Tibial artery (tissue), 4 donors: ENCODE measurements at regions not wholly inside any gene's neighbourhood (a gene's known extent, or its start where the extent isn't known, plus 50 kb on each side); places are given as distances from the start of the nearest gene placed in this dataset.
"Not testable (repeated sequence)": the region's sequence is repeated elsewhere in the genome, so short reads cannot be mapped to it uniquely, and the experiment has no call there.

ENCODE experiments used
- DNase-seq, 2 donors: peaks; one replicate each; pipeline ENCODE4 v3.0.0-alpha.2; 2019
- H3K27ac ChIP-seq, 2 donors: fragments of 200-600 bp; sonication (generic) in 1 of 2; 1 replicate in 1 of 2; 2 replicates in 1 of 2; pipeline ENCODE4 v1.5.1; 2018 to 2019; ENCODE audit warnings: mild to moderate bottlenecking in 1 of 2
- H3K27me3 ChIP-seq, 2 donors: fragments of 200-600 bp; sonication (generic) in 1 of 2; one replicate each; pipeline versions ENCODE4 v1.5.1 to v1.6.0; 2016 to 2019
- H3K36me3 ChIP-seq, 3 donors: fragments of 200-600 bp; sonication (generic) in 2 of 3; one replicate each; pipeline ENCODE4 v1.5.1; 2016 to 2019; ENCODE audit warnings: mild to moderate bottlenecking in 2 of 3
- H3K4me1 ChIP-seq, 4 donors: fragments of 200-600 bp; sonication (generic) in 2 of 4; 1 replicate in 3 of 4; 2 replicates in 1 of 4; pipeline ENCODE4 v1.5.1; 2016 to 2019
- H3K4me3 ChIP-seq, 2 donors: fragments of 200-600 bp; sonication (generic) in 1 of 2; 1 replicate in 1 of 2; 2 replicates in 1 of 2; pipeline ENCODE4 v1.5.1; 2018 to 2019; ENCODE audit warnings: mild to moderate bottlenecking in 2 of 2
- H3K9me3 ChIP-seq, 3 donors: fragments of 200-600 bp; sonication (generic) in 1 of 3; one replicate each; pipeline ENCODE4 v1.5.1; 2016 to 2019
- CTCF ChIP-seq, 2 experiments: fragments of 200-600 bp in 1 of 2; fragments of 450-650 bp in 1 of 2; IDR thresholded peaks; one replicate each; pipeline ENCODE4 v1.5.1; 2017 to 2019; ENCODE audit warnings: antibody characterized with exemption in 2 of 2, mild to moderate bottlenecking in 1 of 2, moderate library complexity in 1 of 2
- intact Hi-C: fragments of 100-400 bp; cut with DNase I; formaldehyde crosslinking; loops from one replicate; pipeline ENCODE4 v1.15.0; 2023; ENCODE audit warnings: low total_unique reads

- intact Hi-C loops, result no loop called here
- H3K27ac ChIP-seq, result no peak overlapping the region
- DNase-seq, result no peak
- no peak overlapping the region for H3K4me3 ChIP-seq
- H3K36me3 ChIP-seq, result no peaks in the 10 kb centered on the region
- TF ChIP-seq CTCF (IDR thresholded peaks at IDR 0.05), result no peak
- no peaks in the 10 kb centered on the region for H3K9me3 ChIP-seq
- no peaks in the 10 kb centered on the region for H3K27me3 ChIP-seq
- H3K4me1 ChIP-seq, result no peaks in the 10 kb centered on the region
Measured at GRCh38 chr3:191100516-191100915, 98.5 kb upstream of the OSTN start.

DNA sequence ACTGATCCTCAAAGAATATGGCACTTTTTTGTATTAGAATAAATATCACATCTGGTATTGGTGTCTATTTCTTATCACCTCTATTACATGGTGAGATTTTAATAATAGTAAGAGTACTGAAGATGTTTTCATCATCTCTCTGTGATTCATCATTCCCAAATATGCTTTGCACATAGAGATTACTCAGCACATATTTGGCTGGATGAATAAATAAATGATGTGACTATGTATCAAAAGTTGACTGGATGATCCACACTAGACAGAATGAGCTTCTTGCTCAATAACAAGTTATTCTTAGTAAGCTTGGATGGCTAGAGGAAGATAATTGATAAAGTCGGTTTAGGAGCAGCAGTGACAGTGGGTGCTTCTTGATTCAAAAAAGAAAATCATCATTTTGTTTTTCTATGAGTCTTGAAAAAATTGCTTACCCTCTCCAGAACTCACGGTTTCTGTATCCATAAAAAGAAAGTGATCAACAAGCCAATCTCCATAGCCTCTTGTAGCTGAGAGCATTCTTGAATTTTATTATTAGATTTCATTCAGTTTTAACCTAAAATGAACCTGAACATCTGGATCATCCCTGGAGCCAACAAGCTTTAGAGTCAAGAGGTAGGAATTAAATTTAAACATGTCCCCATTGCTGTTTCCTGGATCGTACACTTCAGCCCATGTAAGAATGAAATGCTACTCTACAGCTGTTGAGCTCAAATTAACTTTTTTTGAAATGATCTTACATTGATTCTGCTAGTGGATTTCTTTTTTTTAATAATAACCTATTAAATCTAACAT is 104.8 kb upstream of the OSTN start:
- Histone ChIP-seq H3K4me3 (no peak overlapping the region), H3K9me3 (no peaks in the 10 kb centered on the region), H3K36me3 (no peaks in the 10 kb centered on the region), H3K4me1 (no peaks in the 10 kb centered on the region), H3K27me3 (no peaks in the 10 kb centered on the region), H3K27ac (no peak overlapping the region)
- intact Hi-C loops, result no loop called here
- no peak for TF ChIP-seq CTCF (IDR thresholded peaks at IDR 0.05)
- no peak for DNase-seq

DNA sequence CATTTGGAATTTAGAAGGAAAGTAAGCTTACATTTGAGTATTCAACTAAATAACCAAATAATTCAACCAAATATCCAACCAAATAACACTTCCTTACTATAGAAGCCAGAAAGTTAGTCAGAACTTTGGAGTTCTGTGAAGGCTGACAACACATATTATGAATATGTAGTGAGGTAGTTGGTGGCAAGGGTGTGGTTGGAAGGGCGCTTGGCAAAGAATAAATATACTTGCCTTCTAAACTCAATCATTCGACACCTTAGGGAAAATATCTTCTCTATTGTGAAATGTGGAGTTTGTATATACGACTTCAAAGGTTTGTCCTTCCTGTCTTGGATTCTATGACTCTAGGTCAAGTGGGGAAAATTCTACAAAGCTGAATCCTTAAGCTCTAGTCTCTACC is 111.7 kb upstream of the OSTN start:
- no peak for TF ChIP-seq CTCF (IDR thresholded peaks at IDR 0.05)
- Histone ChIP-seq H3K36me3 (no peaks in the 10 kb centered on the region), H3K27ac (no peak overlapping the region), H3K27me3 (no peaks in the 10 kb centered on the region), H3K9me3 (no peaks in the 10 kb centered on the region), H3K4me1 (no peaks in the 10 kb centered on the region), H3K4me3 (no peak overlapping the region)
- intact Hi-C loops, result no loop called here
- no peak for DNase-seq

DNA sequence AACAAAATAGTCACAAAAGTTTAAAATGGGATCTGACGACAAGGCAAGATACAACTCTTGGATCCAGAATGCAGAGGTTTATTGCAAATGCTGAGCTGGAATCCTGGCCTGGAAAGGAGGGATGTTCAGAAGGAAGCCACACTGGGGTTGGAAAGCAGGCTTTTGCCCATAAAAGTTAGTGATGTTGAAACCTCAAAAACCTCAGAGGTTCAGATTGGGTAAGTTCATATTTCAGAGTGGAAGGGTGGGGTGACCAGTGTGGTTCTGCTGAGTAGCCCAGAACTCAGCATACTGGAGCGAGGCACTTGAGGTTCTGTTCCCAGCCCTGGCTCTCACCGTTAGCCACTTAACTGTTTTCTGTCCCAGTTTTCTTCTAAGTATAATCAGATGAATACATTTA is 114.0 kb upstream of the OSTN start:
- Histone ChIP-seq H3K4me1 (no peaks in the 10 kb centered on the region), H3K36me3 (no peaks in the 10 kb centered on the region), H3K27me3 (no peaks in the 10 kb centered on the region), H3K27ac (no peak overlapping the region), H3K9me3 (no peaks in the 10 kb centered on the region), H3K4me3 (no peak overlapping the region)
- TF ChIP-seq CTCF (IDR thresholded peaks at IDR 0.05), result no peak
- DNase-seq, result no peak
- intact Hi-C loops, result no loop called here

DNA sequence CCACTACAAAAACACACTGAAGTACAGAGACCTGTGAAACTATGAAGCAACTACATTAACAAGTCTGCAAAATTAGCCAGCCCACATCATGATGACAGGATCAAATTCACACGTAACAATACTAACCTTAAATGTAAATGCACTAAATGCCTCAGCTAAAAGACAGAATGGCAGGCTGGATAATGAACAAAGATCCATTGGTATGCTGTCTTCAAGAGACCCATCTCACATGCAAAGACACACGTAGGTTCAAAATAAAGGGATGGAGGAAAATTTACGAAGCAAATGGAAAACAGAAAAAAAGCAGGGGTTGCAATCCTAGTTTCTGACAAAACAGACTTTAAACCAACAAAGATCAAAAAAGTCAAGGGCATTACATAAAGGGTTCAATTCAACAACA is 120.1 kb upstream of the OSTN start:
- H3K4me3 ChIP-seq, H3K36me3 ChIP-seq, H3K4me1 ChIP-seq, intact Hi-C loops, DNase-seq, H3K9me3 ChIP-seq, H3K27ac ChIP-seq, H3K27me3 ChIP-seq: not testable (repeated sequence)

DNA sequence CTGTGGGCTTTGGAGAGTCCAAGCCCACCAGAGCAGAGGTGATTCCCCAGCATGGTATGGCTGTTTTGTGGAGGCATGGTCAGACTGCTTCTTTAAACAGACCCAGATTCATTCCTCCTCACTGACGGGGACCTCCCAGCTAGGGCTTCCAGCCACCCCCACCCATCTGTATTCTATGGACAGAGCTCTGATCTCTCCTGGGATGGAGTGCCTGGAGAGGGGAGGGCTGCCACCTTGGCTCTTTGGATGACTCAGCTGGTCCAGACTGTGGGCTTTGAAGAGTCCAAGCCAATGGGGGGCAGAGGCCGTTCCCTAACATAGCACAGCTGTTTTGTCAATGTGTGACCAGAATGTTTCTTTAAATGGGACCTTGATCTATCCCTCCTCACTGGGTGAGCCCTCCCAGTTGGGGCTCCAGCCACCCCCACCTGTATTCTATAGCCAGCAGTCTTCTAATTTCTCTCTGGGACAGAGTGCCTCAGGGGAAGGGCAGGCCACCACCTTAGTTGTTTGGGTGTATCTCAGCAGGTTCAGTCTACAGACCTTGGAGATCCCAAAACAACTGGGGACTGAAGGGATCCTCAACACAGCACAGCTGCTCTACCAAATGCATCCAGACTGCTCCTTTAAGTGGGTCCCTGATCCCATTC is 122.0 kb upstream of the OSTN start:
- intact Hi-C loops, result no loop called here
- Histone ChIP-seq H3K4me1 (no peaks in the 10 kb centered on the region), H3K9me3 (peaks cover 0 to 9% (median 0%) of the 10 kb centered on the region in 3 donors), H3K36me3 (no peaks in the 10 kb centered on the region), H3K27me3 (no peaks in the 10 kb centered on the region), H3K27ac (no peak overlapping the region), H3K4me3 (no peak overlapping the region)
- TF ChIP-seq CTCF (IDR thresholded peaks at IDR 0.05), result no peak
- DNase-seq, result no peak
